Astrocyte (in vitro differentiated cells and primary cell): ENCODE measurements at regions not wholly inside any gene's neighbourhood (a gene's known extent, or its start where the extent isn't known, plus 50 kb on each side); places are given as distances from the start of the nearest gene placed in this dataset.

Source experiments
- DNase-seq: peaks from one replicate; pipeline ENCODE4 v3.0.0-alpha.2; 2010; ENCODE audit warnings: low read depth
- FAIRE-seq: peaks from 2 replicates; lab custom pipeline; 2011; peaks lifted over from hg19 to GRCh38; lab: Jason Lieb, UNC
- H2AFZ ChIP-seq: 2 replicates; pipeline ENCODE4 v1.6.0; 2012; ENCODE audit warnings: low read depth, low read length, inconsistent platforms
- H3K27ac ChIP-seq: 2 replicates; pipeline ENCODE4 v1.5.1; 2011; ENCODE audit warnings: low read depth, low read length, inconsistent platforms
- H3K27me3 ChIP-seq: 2 replicates; pipeline ENCODE4 v1.6.0; 2011; ENCODE audit warnings: low read length, inconsistent platforms; ENCODE audit not compliant: insufficient read depth
- H3K36me3 ChIP-seq: 2 replicates; pipeline ENCODE4 v1.5.1; 2011; ENCODE audit warnings: low read length, inconsistent platforms; ENCODE audit not compliant: insufficient read depth
- H3K4me1 ChIP-seq: 2 replicates; pipeline ENCODE4 v1.5.1; 2011; ENCODE audit warnings: low read length, inconsistent platforms; ENCODE audit not compliant: insufficient read depth
- H3K4me2 ChIP-seq: 2 replicates; pipeline ENCODE4 v1.6.0; 2012; ENCODE audit warnings: low read length, inconsistent platforms
- H3K4me3 ChIP-seq: 2 replicates; pipeline ENCODE4 v1.5.1; 2011; ENCODE audit warnings: low read depth, mild to moderate bottlenecking, low read length, inconsistent platforms; ENCODE audit not compliant: insufficient read depth
- H3K79me2 ChIP-seq: 2 replicates; pipeline ENCODE4 v1.6.0; 2012; ENCODE audit warnings: mild to moderate bottlenecking, low read length, inconsistent platforms; ENCODE audit not compliant: insufficient read depth
- H3K9ac ChIP-seq: 2 replicates; pipeline ENCODE4 v1.6.0; 2012; ENCODE audit warnings: mild to moderate bottlenecking, low read length, inconsistent platforms
- H3K9me3 ChIP-seq: 2 replicates; pipeline ENCODE4 v1.5.1; 2012; ENCODE audit warnings: low read depth, mild to moderate bottlenecking, low read length, inconsistent platforms; ENCODE audit not compliant: insufficient read depth
- H4K20me1 ChIP-seq: 2 replicates; pipeline ENCODE4 v1.6.0; 2012; ENCODE audit warnings: low read length, inconsistent platforms; ENCODE audit not compliant: insufficient read depth
- H3K27ac Mint-ChIP-seq: one replicate; pipeline ENCODE4 v1.8.0; 2021; ENCODE audit warnings: mild to moderate bottlenecking, mixed read lengths; ENCODE audit not compliant: unreplicated experiment
- H3K27me3 Mint-ChIP-seq: one replicate; pipeline ENCODE4 v1.8.0; 2021; ENCODE audit warnings: low read depth, mixed read lengths; ENCODE audit not compliant: unreplicated experiment
- H3K36me3 Mint-ChIP-seq: one replicate; pipeline ENCODE4 v1.8.0; 2021; ENCODE audit warnings: low read depth, mixed read lengths; ENCODE audit not compliant: unreplicated experiment
- H3K4me1 Mint-ChIP-seq: one replicate; pipeline ENCODE4 v1.8.0; 2021; ENCODE audit warnings: low read depth, mixed read lengths; ENCODE audit not compliant: unreplicated experiment
- H3K4me3 Mint-ChIP-seq: one replicate; pipeline ENCODE4 v1.8.0; 2021; ENCODE audit warnings: mild to moderate bottlenecking, moderate library complexity, mixed read lengths; ENCODE audit not compliant: unreplicated experiment
- H3K9me3 Mint-ChIP-seq: one replicate; pipeline ENCODE4 v1.8.0; 2021; ENCODE audit warnings: mild to moderate bottlenecking, mixed read lengths; ENCODE audit not compliant: unreplicated experiment
- CTCF ChIP-seq: IDR thresholded peaks from 2 replicates; pipeline ENCODE4 v1.5.1; 2011; ENCODE audit warnings: low read depth, mild to moderate bottlenecking, inconsistent platforms, low read length, moderate library complexity; ENCODE audit not compliant: insufficient read depth
- EZH2 ChIP-seq: IDR thresholded peaks from 2 replicates; pipeline ENCODE4 v1.6.1; 2012; ENCODE audit warnings: mild to moderate bottlenecking, low read length, inconsistent platforms; ENCODE audit not compliant: insufficient read depth

DNA sequence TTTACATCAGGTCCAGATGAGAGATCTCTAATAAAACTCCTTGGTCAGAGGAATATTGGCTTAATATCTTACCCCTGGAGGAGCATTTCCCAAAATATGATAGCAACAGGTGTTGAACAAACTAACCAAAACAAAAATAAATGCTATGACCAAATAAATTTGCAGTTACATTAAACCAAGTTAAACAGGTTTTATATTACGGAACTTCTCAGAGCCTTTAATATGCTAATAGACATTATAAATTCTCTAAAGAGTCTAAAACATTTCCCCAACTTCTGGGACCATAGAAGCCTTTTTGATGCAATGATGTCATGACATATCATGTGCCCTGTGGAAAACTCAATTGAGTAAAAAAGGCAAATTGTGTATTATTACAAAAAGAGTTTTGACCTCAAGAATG is 90.9 kb upstream of the ARMC2 start:
- Mint-ChIP-seq H3K9me3 (no peaks in the 10 kb centered on the region), H3K27ac (no peak overlapping the region), H3K27me3 (peaks cover 14% of the 10 kb centered on the region), H3K4me1 (peaks cover 17% of the 10 kb centered on the region), H3K36me3 (no peaks in the 10 kb centered on the region), H3K4me3 (no peak overlapping the region)
- no peak for TF ChIP-seq EZH2
- no peak for TF ChIP-seq CTCF
- Histone ChIP-seq H3K4me3 (no peak overlapping the region), H3K79me2 (no peaks in the 10 kb centered on the region), H3K9me3 (no peaks in the 10 kb centered on the region), H4K20me1 (no peaks in the 10 kb centered on the region), H3K9ac (no peak overlapping the region), H3K4me1 (no peaks in the 10 kb centered on the region), H3K27ac (no peak overlapping the region), H2AFZ (no peak overlapping the region), H3K4me2 (no peak overlapping the region), H3K36me3 (no peaks in the 10 kb centered on the region), H3K27me3 (peaks cover 4% of the 10 kb centered on the region)
- no peak for DNase-seq
- no peak for FAIRE-seq

DNA sequence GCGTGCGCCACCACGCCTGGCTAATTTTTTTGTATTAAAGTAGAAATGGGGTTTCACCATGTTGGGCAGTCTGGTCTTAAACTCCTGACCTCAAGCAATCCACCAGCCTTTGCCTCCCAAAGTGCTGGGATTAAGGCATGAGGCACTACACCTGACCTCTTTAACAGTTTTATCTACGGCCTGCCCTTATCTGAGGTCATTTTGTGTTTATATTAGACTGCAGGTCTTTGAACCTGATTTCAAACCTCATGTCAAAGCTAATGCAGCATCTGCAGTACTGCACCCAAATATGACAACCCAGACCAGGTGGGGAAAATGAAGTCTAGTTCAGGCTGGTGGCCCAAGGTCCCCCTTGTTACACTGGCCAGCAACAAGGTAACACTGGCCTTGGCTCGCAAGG is 89.3 kb upstream of the ARMC2 start:
- Mint-ChIP-seq H3K4me3 (no peak overlapping the region), H3K4me1 (peaks cover 17% of the 10 kb centered on the region)
- FAIRE-seq: no peak

More for the DNA sequence above, 89.3 kb upstream of the ARMC2 start:
- Histone ChIP-seq H3K9me3 (no peaks in the 10 kb centered on the region), H3K27me3 (peaks cover 4% of the 10 kb centered on the region), H3K4me3 (no peak overlapping the region), H3K4me2 (no peak overlapping the region), H3K9ac (no peak overlapping the region), H3K27ac (no peak overlapping the region), H3K79me2 (no peaks in the 10 kb centered on the region), H3K36me3 (no peaks in the 10 kb centered on the region), H2AFZ (no peak overlapping the region), H4K20me1 (no peaks in the 10 kb centered on the region), H3K4me1 (no peaks in the 10 kb centered on the region)
- H3K27ac Mint-ChIP-seq: no peak overlapping the region
- peaks cover 19% of the 10 kb centered on the region for H3K27me3 Mint-ChIP-seq
- peaks cover 5% of the 10 kb centered on the region for H3K9me3 Mint-ChIP-seq
- DNase-seq: no peak
- TF ChIP-seq EZH2 (no peak), CTCF (no peak)
- no peaks in the 10 kb centered on the region for H3K36me3 Mint-ChIP-seq
